Peyer's patch (tissue), 4 donors: ENCODE measurements at regions not wholly inside any gene's neighbourhood (a gene's known extent, or its start where the extent isn't known, plus 50 kb on each side); places are given as distances from the start of the nearest gene placed in this dataset.
"Not testable (repeated sequence)": the region's sequence is repeated elsewhere in the genome, so short reads cannot be mapped to it uniquely, and the experiment has no call there.

Experiments used
- DNase-seq, 3 donors: peaks; one replicate each; pipeline ENCODE4 v3.0.0-alpha.2; 2017 to 2019
- H3K27ac ChIP-seq, 4 donors: fragments of 200-600 bp; sonication (generic); one replicate each; pipeline ENCODE4 v1.5.1; 2016 to 2019
- H3K27me3 ChIP-seq, 2 donors: fragments of 200-600 bp; sonication (generic); one replicate each; pipeline ENCODE4 v1.5.1; 2019
- H3K36me3 ChIP-seq, 3 donors: fragments of 200-600 bp; sonication (generic); one replicate each; pipeline ENCODE4 v1.5.1; 2016 to 2019
- H3K4me1 ChIP-seq, 4 donors: fragments of 200-600 bp; sonication (generic); one replicate each; pipeline ENCODE4 v1.5.1; 2016 to 2019
- H3K4me3 ChIP-seq, 4 donors: fragments of 200-600 bp; sonication (generic); 1 replicate in 3 of 4; 2 replicates in 1 of 4; pipeline ENCODE4 v1.5.1; 2016 to 2019; ENCODE audit warnings: mild to moderate bottlenecking in 1 of 4
- H3K9me3 ChIP-seq, 4 donors: fragments of 200-600 bp; sonication (generic); one replicate each; pipeline ENCODE4 v1.5.1; 2016 to 2019; ENCODE audit warnings: mild to moderate bottlenecking in 1 of 4
- CTCF ChIP-seq, 6 experiments: fragments of 450-650 bp in 4 of 6; fragments of 200-600 bp in 2 of 6; sonication (generic) in 1 of 6; IDR thresholded peaks; one replicate each; pipeline ENCODE4 v1.5.1; 2017 to 2019; ENCODE audit warnings: antibody characterized with exemption in 6 of 6, mild to moderate bottlenecking in 3 of 6, moderate library complexity in 1 of 6
- POLR2A ChIP-seq, 2 donors: fragments of 450-650 bp; IDR thresholded peaks; one replicate each; pipeline ENCODE4 v1.5.1; 2017; ENCODE audit warnings: antibody characterized with exemption in 2 of 2, mild to moderate bottlenecking in 2 of 2, moderate library complexity in 2 of 2

GRCh38 chr7:10460474-10460873, 513.2 kb upstream of the PHF14 start:
- DNase-seq: no peak
- Histone ChIP-seq H3K9me3 (no peaks in the 10 kb centered on the region), H3K27ac (no peak overlapping the region), H3K27me3 (no peaks in the 10 kb centered on the region), H3K36me3 (no peaks in the 10 kb centered on the region), H3K4me1 (no peaks in the 10 kb centered on the region), H3K4me3 (no peak overlapping the region)
- TF ChIP-seq POLR2A (IDR thresholded peaks at IDR 0.05) (no peak), CTCF (IDR thresholded peaks at IDR 0.05) (no peak)

- H3K36me3 ChIP-seq: no peaks in the 10 kb centered on the region
- no peaks in the 10 kb centered on the region for H3K9me3 ChIP-seq
- DNase-seq: no peak
- no peak for TF ChIP-seq POLR2A (IDR thresholded peaks at IDR 0.05)
- TF ChIP-seq CTCF (IDR thresholded peaks at IDR 0.05): no peak
- no peak overlapping the region for H3K4me3 ChIP-seq
- no peaks in the 10 kb centered on the region for H3K27me3 ChIP-seq
- no peaks in the 10 kb centered on the region for H3K4me1 ChIP-seq
- H3K27ac ChIP-seq: no peak overlapping the region
These were observed 510.0 kb upstream of the PHF14 start for GRCh38 chr7:10463701-10464100.

GRCh38 chr7:10465536-10465935, 508.1 kb upstream of the PHF14 start:
- not testable (repeated sequence) for H3K4me3 ChIP-seq, H3K4me1 ChIP-seq, DNase-seq, H3K27ac ChIP-seq, H3K9me3 ChIP-seq, H3K27me3 ChIP-seq, H3K36me3 ChIP-seq

- Histone ChIP-seq H3K9me3 (no peaks in the 10 kb centered on the region), H3K4me3 (no peak overlapping the region), H3K36me3 (no peaks in the 10 kb centered on the region), H3K27me3 (no peaks in the 10 kb centered on the region), H3K27ac (no peak overlapping the region), H3K4me1 (no peaks in the 10 kb centered on the region)
- DNase-seq: no peak
- TF ChIP-seq CTCF (IDR thresholded peaks at IDR 0.05) (no peak), POLR2A (IDR thresholded peaks at IDR 0.05) (no peak)
These were observed 504.8 kb upstream of the PHF14 start for GRCh38 chr7:10468908-10469307.

- Histone ChIP-seq H3K4me3 (no peak overlapping the region), H3K9me3 (no peaks in the 10 kb centered on the region), H3K4me1 (no peaks in the 10 kb centered on the region)
These were observed 504.2 kb upstream of the PHF14 start for GRCh38 chr7:10469476-10469875.

GRCh38 chr7:10471280-10472058, 502.2 kb upstream of the PHF14 start:
- Histone ChIP-seq H3K27me3 (no peaks in the 10 kb centered on the region), H3K36me3 (no peaks in the 10 kb centered on the region), H3K4me1 (no peaks in the 10 kb centered on the region), H3K27ac (no peak overlapping the region), H3K9me3 (no peaks in the 10 kb centered on the region), H3K4me3 (no peak overlapping the region)
- TF ChIP-seq CTCF (IDR thresholded peaks at IDR 0.05) (no peak), POLR2A (IDR thresholded peaks at IDR 0.05) (no peak)
- DNase-seq: no peak

More at GRCh38 chr7:10469476-10469875, 504.2 kb upstream of the PHF14 start:
- Histone ChIP-seq H3K36me3 (no peaks in the 10 kb centered on the region), H3K27ac (no peak overlapping the region), H3K27me3 (no peaks in the 10 kb centered on the region)
- TF ChIP-seq POLR2A (IDR thresholded peaks at IDR 0.05) (no peak), CTCF (IDR thresholded peaks at IDR 0.05) (no peak)
- DNase-seq: no peak
